HEK293 (cell line): ENCODE measurements at regions not wholly inside any gene's neighbourhood (a gene's known extent, or its start where the extent isn't known, plus 50 kb on each side); places are given as distances from the start of the nearest gene placed in this dataset.

Experiments
- CTCF ChIA-PET: fragments of 350-600 bp; formaldehyde crosslinking; extraction: SDS; loops from one replicate; lab custom pipeline; 2021; ENCODE audit warnings: antibody characterized with exemption; lab: Yijun Ruan, JAX
- POLR2A ChIA-PET: fragments of 300-600 bp; formaldehyde crosslinking; extraction: SDS; loops from one replicate; lab custom pipeline; 2020; ENCODE audit warnings: antibody characterized with exemption, inconsistent platforms; lab: Yijun Ruan, JAX
- H3K27ac ChIP-seq: fragments of 200-500 bp; sonication (Bioruptor generic); 2 replicates; pipeline ENCODE4 v1.5.1; 2014; ENCODE audit warnings: low read depth, low read length, control low read depth, inconsistent platforms; ENCODE audit errors: extremely low read depth
- H3K36me3 ChIP-seq, 2 experiments: fragments of 200-500 bp in 1 of 2; sonication (Bioruptor generic) in 1 of 2; 1 replicate in 1 of 2; 2 replicates in 1 of 2; pipeline ENCODE4 v1.5.1; 2014 to 2017; ENCODE audit warnings: inconsistent platforms in 2 of 2, low read length in 2 of 2; ENCODE audit not compliant: control insufficient read depth in 2 of 2, insufficient read depth in 1 of 2
- H3K4me1 ChIP-seq: fragments of 200-500 bp; sonication (Bioruptor generic); 2 replicates; pipeline ENCODE4 v1.5.1; 2014; ENCODE audit warnings: mild to moderate bottlenecking, low read length, inconsistent platforms; ENCODE audit not compliant: control insufficient read depth, insufficient read depth
- H3K4me3 ChIP-seq: 2 replicates; pipeline ENCODE4 v1.5.1; 2011; ENCODE audit warnings: low read depth, mild to moderate bottlenecking, control low read depth, low read length, moderate library complexity
- H3K9me3 ChIP-seq: fragments of 200-500 bp; sonication (Bioruptor generic); 2 replicates; pipeline ENCODE4 v1.5.1; 2014; ENCODE audit warnings: low read depth, low read length, inconsistent platforms; ENCODE audit not compliant: control insufficient read depth, insufficient read depth
- BCL11B ChIP-seq: fragments of 450-650 bp; formaldehyde crosslinking; IDR thresholded peaks from 2 replicates; pipeline ENCODE4 v1.5.1; 2016; ENCODE audit warnings: low read depth, missing biosample characterization, missing genetic modification characterization
- PRDM1 ChIP-seq: fragments of 450-650 bp; formaldehyde crosslinking; IDR thresholded peaks from 2 replicates; pipeline ENCODE4; 2016; ENCODE audit warnings: missing biosample characterization, missing genetic modification characterization
- SETDB1 ChIP-seq: IDR thresholded peaks from one replicate; pipeline ENCODE4 v1.6.1; 2017; ENCODE audit warnings: mild to moderate bottlenecking, low read length, moderate library complexity, mixed read lengths; ENCODE audit not compliant: insufficient read length
- SP7 ChIP-seq: fragments of 450-650 bp; formaldehyde crosslinking; IDR thresholded peaks from 2 replicates; pipeline ENCODE4 v1.5.1; 2016; ENCODE audit warnings: missing biosample characterization, missing genetic modification characterization
- TCF7L2 ChIP-seq: IDR thresholded peaks from 2 replicates; pipeline ENCODE4 v1.6.1; 2011; ENCODE audit warnings: low read depth, mild to moderate bottlenecking, inconsistent platforms, low read length, moderate library complexity, borderline replicate concordance
- TSHZ1 ChIP-seq: fragments of 450-650 bp; formaldehyde crosslinking; IDR thresholded peaks from 2 replicates; pipeline ENCODE4 v1.5.1; 2016; ENCODE audit warnings: missing biosample characterization, missing genetic modification characterization, borderline replicate concordance
- ZBTB26 ChIP-seq: fragments of 450-650 bp; formaldehyde crosslinking; optimal IDR thresholded peaks from 2 replicates; pipeline ENCODE3; 2016; ENCODE audit warnings: missing biosample characterization, mild to moderate bottlenecking, missing genetic modification characterization
- ZFP69B ChIP-seq: fragments of 450-650 bp; formaldehyde crosslinking; IDR thresholded peaks from 2 replicates; pipeline ENCODE4 v1.5.1; 2016; ENCODE audit warnings: missing biosample characterization, missing genetic modification characterization
- ZNF112 ChIP-seq: fragments of 450-650 bp; formaldehyde crosslinking; IDR thresholded peaks from 2 replicates; pipeline ENCODE4 v1.5.0; 2017; ENCODE audit warnings: missing biosample characterization, missing genetic modification characterization
- ZNF121 ChIP-seq: fragments of 450-650 bp; formaldehyde crosslinking; IDR thresholded peaks from 2 replicates; pipeline ENCODE4 v1.5.1; 2016; ENCODE audit warnings: missing biosample characterization, missing genetic modification characterization
- ZNF169 ChIP-seq: fragments of 450-650 bp; formaldehyde crosslinking; IDR thresholded peaks from 2 replicates; pipeline ENCODE4 v1.5.1; 2016; ENCODE audit warnings: missing biosample characterization, missing genetic modification characterization
- ZNF18 ChIP-seq: fragments of 450-650 bp; formaldehyde crosslinking; IDR thresholded peaks from 2 replicates; pipeline ENCODE4 v1.5.1; 2016; ENCODE audit warnings: missing biosample characterization, missing genetic modification characterization
- ZNF354C ChIP-seq: fragments of 450-650 bp; formaldehyde crosslinking; IDR thresholded peaks from 2 replicates; pipeline ENCODE4 v1.5.1; 2016; ENCODE audit warnings: missing biosample characterization, missing genetic modification characterization, low read depth, borderline replicate concordance
- ZNF362 ChIP-seq: fragments of 450-650 bp; formaldehyde crosslinking; IDR thresholded peaks from 2 replicates; pipeline ENCODE4 v1.5.1; 2016; ENCODE audit warnings: missing biosample characterization, missing genetic modification characterization
- ZNF37A ChIP-seq: fragments of 450-650 bp; IDR thresholded peaks from 2 replicates; pipeline ENCODE4 v1.5.1; 2018; ENCODE audit warnings: missing biosample characterization, missing genetic modification characterization
- ZNF394 ChIP-seq: fragments of 450-650 bp; formaldehyde crosslinking; IDR thresholded peaks from 2 replicates; pipeline ENCODE4 v1.5.1; 2016; ENCODE audit warnings: missing biosample characterization, missing genetic modification characterization, mild to moderate bottlenecking, moderate library complexity, borderline replicate concordance
- ZNF548 ChIP-seq: fragments of 450-650 bp; formaldehyde crosslinking; IDR thresholded peaks from 2 replicates; pipeline ENCODE4 v1.5.1; 2016; ENCODE audit warnings: missing biosample characterization, missing genetic modification characterization
- ZNF555 ChIP-seq: fragments of 450-650 bp; formaldehyde crosslinking; conservative IDR thresholded peaks from 2 replicates; pipeline ENCODE4 v1.5.1; 2017; ENCODE audit warnings: missing biosample characterization, mild to moderate bottlenecking, missing genetic modification characterization, inconsistent platforms
- ZNF600 ChIP-seq: fragments of 450-650 bp; formaldehyde crosslinking; IDR thresholded peaks from 2 replicates; pipeline ENCODE4 v1.5.1; 2016; ENCODE audit warnings: missing biosample characterization, missing genetic modification characterization
- ZNF629 ChIP-seq: fragments of 450-650 bp; formaldehyde crosslinking; IDR thresholded peaks from 2 replicates; pipeline ENCODE4 v1.5.1; 2017; ENCODE audit warnings: missing biosample characterization, missing genetic modification characterization
- ZNF664 ChIP-seq: fragments of 450-650 bp; formaldehyde crosslinking; IDR thresholded peaks from 2 replicates; pipeline ENCODE4 v1.5.1; 2016; ENCODE audit warnings: missing biosample characterization, missing genetic modification characterization
- ZNF747 ChIP-seq: fragments of 450-650 bp; formaldehyde crosslinking; IDR thresholded peaks from 2 replicates; pipeline ENCODE4 v1.5.1; 2016; ENCODE audit warnings: missing biosample characterization, missing genetic modification characterization
- ZSCAN4 ChIP-seq: fragments of 450-650 bp; formaldehyde crosslinking; IDR thresholded peaks from 2 replicates; pipeline ENCODE4 v1.5.1; 2017; ENCODE audit warnings: missing biosample characterization, missing genetic modification characterization
- TF ChIP-seq, protein P1 (sequence below): fragments of 450-650 bp; formaldehyde crosslinking; IDR thresholded peaks from 2 replicates; pipeline ENCODE4 v1.5.1; 2017; ENCODE audit warnings: missing biosample characterization, missing genetic modification characterization
- TF ChIP-seq, protein P2 (sequence below): fragments of 450-650 bp; formaldehyde crosslinking; IDR thresholded peaks from 2 replicates; pipeline ENCODE4 v1.5.1; 2016; ENCODE audit warnings: missing biosample characterization, missing genetic modification characterization

GRCh38 chr10:10780746-10781145 is 236.9 kb upstream of the CELF2 start:
- H3K27ac ChIP-seq = no peak overlapping the region
- no peaks in the 10 kb centered on the region for H3K36me3 ChIP-seq
- H3K4me3 ChIP-seq = no peak overlapping the region
- no peaks in the 10 kb centered on the region for H3K4me1 ChIP-seq
- ChIA-PET CTCF (no interaction called here), POLR2A (no interaction called here)
- H3K9me3 ChIP-seq = no peaks in the 10 kb centered on the region
- TF ChIP-seq ZNF747 (tag by site-specific recombination) (no peak), PRDM1 (tag by site-specific recombination) (no peak), SP7 (tag by site-specific recombination) (no peak), ZNF18 (tag by site-specific recombination) (no peak), ZBTB26 (tag by site-specific recombination) (no peak), ZSCAN4 (tag by site-specific recombination) (no peak), ZNF548 (tag by site-specific recombination) (no peak), ZNF362 (tag by site-specific recombination) (no peak), ZNF354C (no peak), ZFP69B (tag by site-specific recombination) (no peak), ZNF112 (tag by site-specific recombination) (no peak), ZNF169 (tag by site-specific recombination) (no peak), BCL11B (tag by site-specific recombination) (no peak)
- TF ChIP-seq, protein P1, sequence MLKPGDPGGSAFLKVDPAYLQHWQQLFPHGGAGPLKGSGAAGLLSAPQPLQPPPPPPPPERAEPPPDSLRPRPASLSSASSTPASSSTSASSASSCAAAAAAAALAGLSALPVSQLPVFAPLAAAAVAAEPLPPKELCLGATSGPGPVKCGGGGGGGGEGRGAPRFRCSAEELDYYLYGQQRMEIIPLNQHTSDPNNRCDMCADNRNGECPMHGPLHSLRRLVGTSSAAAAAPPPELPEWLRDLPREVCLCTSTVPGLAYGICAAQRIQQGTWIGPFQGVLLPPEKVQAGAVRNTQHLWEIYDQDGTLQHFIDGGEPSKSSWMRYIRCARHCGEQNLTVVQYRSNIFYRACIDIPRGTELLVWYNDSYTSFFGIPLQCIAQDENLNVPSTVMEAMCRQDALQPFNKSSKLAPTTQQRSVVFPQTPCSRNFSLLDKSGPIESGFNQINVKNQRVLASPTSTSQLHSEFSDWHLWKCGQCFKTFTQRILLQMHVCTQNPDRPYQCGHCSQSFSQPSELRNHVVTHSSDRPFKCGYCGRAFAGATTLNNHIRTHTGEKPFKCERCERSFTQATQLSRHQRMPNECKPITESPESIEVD (tag by site-specific recombination) = no peak
- TF ChIP-seq, protein P2, sequence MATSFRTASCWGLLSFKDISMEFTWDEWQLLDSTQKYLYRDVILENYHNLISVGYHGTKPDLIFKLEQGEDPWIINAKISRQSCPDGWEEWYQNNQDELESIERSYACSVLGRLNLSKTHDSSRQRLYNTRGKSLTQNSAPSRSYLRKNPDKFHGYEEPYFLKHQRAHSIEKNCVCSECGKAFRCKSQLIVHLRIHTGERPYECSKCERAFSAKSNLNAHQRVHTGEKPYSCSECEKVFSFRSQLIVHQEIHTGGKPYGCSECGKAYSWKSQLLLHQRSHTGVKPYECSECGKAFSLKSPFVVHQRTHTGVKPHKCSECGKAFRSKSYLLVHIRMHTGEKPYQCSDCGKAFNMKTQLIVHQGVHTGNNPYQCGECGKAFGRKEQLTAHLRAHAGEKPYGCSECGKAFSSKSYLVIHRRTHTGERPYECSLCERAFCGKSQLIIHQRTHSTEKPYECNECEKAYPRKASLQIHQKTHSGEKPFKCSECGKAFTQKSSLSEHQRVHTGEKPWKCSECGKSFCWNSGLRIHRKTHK (tag by site-specific recombination) = no peak
- TF ChIP-seq, all 188 proteins: peak for 0

- Histone ChIP-seq H3K9me3 (no peaks in the 10 kb centered on the region), H3K4me3 (no peak overlapping the region), H3K36me3 (no peaks in the 10 kb centered on the region), H3K4me1 (no peaks in the 10 kb centered on the region), H3K27ac (no peak overlapping the region)
- ChIA-PET CTCF (no interaction called here), POLR2A (no interaction called here)
- TF ChIP-seq ZNF629 (tag by site-specific recombination) (0 out of 2 replicates have a peak, but pooled peaks have one; percentile 36), ZNF394 (tag by site-specific recombination) (no peak), ZNF600 (tag by site-specific recombination) (no peak), TSHZ1 (tag by site-specific recombination) (no peak), ZNF555 (no peak), ZNF664 (tag by site-specific recombination) (no peak), ZNF37A (tag by site-specific recombination) (no peak), TCF7L2 (no peak), ZNF121 (tag by site-specific recombination) (no peak), SETDB1 (peak; percentile 40)
Measured at GRCh38 chr10:10782603-10783002, 235.1 kb upstream of the CELF2 start.
